ENCODE measurements at regions not wholly inside any gene's neighbourhood (a gene's known extent, or its start where the extent isn't known, plus 50 kb on each side); places are given as distances from the start of the nearest gene placed in this dataset.

GRCh38 chr2:191740016-191740419, 62.1 kb downstream of the NABP1 start:
- TF ChIP-seq CTCF (IDR thresholded peaks at IDR 0.05) (no peak), POLR2A (IDR thresholded peaks at IDR 0.05) (no peak)

Data from tibial nerve (tissue), 3 donors.